IPS DF 4.7 (cell line): ENCODE measurements at regions not wholly inside any gene's neighbourhood (a gene's known extent, or its start where the extent isn't known, plus 50 kb on each side); places are given as distances from the start of the nearest gene placed in this dataset.
"Not testable (repeated sequence)": the region's sequence is repeated elsewhere in the genome, so short reads cannot be mapped to it uniquely, and the experiment has no call there.

Experiments used
- DNase-seq: peaks from one replicate; pipeline ENCODE4 v3.0.0-alpha.2; 2013; ENCODE audit warnings: low spot score; ENCODE audit errors: extremely low read depth

DNA sequence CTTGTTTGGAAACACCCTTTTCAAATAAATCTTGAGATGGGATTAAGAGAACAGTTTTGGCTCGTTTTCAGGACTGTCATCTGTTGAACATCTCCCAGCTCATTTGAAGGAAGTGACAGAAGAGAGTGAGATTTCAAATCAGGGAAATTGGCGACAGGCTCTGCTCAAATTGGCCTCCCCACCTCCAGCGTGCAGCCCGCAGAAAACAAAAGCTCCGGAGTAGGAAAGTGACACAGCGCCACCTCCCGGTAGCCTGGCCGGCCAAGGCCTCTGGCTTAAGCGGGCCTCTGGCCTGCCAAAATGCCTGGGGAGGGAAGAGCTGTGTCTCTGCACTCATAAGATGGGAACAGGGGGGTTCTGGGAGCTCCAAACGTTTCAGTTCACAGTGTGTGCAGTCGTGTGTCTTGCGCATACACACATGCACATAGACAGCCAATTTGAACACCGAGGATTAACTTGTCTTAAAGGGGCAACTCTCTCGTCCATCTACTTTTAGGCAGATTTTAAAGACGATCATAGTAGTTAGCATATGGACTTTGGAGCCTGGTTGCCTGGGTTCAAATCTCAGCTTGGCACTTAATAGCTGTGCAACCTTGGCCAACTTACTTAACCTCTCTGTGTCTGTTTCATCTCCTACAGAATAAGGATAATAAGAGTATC lies 132.7 kb upstream of the RCN1 start:
- DNase-seq, result peak; percentile 56

DNA sequence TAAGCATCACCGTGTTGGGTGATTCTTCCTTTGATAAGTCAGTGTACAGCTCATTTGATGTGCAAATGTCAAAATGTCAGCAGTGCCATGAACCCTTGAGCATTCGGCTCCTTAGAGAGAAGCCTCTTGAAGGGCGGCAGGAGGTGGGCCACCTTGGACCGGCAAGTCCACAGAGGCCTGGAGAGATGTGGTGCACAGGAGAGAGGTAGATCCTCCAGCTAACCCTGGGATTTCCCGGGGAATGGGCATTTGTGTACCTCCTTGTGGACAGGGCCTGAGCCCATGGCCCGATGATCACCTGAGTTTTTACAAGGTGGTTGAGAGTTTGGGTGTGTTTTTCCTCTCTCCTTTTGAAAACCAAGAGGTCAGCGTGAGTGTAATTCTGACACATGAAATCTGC lies 133.2 kb upstream of the RCN1 start:
- DNase-seq, result no peak

DNA sequence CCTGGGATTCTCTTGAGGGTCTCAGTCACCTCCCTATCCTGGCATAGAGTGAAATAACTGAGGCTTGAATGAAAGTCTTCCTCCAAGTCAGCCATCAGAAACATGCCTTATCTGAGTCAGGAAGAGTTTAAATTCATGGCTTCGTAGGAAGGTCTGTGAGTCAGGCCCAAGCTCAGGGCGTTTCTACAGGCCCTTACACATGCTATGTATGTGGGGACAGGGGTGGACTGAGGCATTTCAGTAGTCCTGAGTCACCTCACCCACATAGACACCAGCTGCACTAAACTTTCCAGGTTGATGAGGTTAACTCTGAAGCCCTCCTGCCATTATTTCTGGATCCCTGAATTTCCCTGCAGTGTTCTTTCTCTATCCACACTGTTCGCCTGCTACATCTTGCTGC lies 134.6 kb upstream of the RCN1 start:
- DNase-seq, result no peak

DNA sequence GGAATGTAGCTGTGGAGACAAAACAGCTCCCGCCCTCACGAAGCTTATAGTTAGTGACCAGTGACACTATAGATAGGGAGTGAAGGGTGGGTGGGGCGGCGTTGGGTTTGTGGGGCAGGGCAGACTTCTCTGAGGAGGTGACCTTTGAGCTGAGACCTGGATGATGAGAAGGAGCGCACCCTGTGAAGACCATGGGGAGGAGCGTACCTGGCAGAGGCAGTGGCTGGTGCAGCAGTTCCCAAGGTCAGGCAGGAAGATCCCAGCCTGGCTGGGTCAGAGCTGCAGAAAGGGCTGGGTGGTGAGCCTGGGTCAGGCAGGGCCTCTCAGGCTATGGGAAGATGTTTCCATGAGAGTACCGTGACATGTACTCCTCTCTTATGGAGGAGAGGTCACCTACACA lies 135.0 kb upstream of the RCN1 start:
- no peak for DNase-seq

DNA sequence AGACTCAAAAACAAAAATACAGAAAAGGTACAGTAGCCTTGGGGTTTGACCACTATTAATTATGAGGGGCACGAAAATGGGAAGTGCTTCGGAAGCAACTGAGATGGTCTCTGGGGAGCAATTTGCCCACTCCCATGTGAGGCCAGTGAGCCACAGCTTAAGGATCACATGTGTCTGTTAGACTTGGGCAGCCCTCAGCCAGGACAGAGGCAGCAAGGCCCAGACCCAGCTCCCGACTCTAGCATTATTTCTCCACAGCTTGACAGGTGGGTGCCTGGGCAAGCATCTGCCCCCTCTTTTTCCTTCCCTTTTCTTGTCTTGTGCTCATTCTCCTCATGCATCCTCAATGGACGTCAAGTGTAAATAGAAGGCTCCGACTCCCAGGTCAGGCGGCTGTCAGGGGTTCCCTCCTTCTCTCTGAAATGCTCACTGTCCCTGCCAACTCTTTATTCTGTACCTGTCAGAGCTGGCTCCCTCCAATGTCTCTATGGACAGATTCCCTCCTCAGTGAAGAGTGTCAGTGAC lies 137.0 kb upstream of the RCN1 start:
- DNase-seq, result no peak

DNA sequence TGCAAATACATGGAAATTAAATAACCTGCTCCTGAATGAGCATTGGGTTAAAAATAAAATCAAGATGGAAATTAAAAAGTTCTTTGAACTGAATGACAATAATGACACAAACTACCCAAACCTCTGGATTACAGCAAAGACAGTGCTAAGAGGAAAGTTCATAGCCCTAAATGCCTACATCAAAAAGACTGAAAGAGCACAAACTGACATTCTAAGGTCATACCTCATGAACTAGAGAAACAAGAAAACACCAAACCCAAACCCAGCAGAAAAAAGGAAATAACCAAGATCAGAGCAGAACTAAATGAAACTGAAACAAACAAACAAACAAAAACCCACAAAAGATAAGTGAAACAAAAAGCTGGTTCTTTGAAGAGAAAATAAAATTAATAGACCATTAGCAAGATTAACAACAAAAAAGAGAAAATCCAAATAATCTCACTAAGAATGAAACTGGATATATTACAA lies 138.6 kb upstream of the PAX6 start:
- not testable (repeated sequence) for DNase-seq

DNA sequence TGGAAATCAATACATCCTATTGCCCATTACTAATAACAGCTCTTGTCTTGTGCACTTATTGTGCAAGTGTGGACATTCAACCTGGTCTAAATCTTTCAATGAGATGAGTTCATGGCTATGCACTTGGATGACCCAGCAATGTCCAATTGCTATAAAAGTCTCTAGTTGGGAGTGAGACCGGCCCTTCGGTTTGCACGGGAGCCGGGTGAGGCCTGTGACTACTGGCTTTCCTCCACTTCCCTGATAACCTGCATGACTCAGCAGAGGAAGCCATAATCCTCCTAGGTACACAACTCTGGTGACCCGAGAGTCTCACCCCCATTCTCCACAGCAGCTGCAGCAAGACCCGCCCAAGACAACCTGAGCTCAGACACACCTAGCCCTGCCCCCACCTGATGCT lies 135.9 kb upstream of the PAX6 start:
- no peak for DNase-seq

DNA sequence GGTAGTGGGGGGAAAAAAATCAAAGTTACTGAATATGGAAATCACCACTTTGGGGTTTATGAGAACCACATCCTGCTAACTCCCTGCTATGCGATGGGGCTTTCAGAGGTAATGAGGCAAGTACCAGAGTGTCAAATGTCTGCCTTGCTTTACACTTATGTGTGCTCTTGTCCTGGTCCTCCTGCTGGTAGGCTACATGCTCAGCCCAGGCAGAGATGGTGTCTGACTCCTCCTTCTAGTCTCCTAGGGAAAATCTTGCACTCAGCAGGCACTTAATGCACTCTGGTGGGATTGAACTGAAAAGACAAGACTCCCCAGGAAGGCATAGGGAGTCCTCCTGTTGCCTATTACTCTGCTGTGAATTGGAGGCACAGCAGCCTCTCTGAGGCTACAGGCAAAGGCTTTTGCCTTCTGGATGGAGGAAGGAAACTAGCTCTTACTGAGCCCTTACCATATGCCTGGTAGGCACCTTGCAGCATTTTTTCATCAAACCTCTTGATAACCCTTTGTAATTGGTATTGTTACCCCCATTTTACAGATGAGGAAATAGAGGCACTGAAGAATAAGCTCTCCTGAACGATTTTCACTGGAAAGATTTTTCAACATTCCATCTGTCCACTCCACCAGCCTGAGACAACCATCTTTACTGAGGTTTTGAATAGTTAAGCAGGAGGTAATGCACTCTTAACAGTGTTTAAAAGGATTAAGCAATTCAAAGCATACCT lies 132.1 kb upstream of the PAX6 start:
- DNase-seq, result no peak

DNA sequence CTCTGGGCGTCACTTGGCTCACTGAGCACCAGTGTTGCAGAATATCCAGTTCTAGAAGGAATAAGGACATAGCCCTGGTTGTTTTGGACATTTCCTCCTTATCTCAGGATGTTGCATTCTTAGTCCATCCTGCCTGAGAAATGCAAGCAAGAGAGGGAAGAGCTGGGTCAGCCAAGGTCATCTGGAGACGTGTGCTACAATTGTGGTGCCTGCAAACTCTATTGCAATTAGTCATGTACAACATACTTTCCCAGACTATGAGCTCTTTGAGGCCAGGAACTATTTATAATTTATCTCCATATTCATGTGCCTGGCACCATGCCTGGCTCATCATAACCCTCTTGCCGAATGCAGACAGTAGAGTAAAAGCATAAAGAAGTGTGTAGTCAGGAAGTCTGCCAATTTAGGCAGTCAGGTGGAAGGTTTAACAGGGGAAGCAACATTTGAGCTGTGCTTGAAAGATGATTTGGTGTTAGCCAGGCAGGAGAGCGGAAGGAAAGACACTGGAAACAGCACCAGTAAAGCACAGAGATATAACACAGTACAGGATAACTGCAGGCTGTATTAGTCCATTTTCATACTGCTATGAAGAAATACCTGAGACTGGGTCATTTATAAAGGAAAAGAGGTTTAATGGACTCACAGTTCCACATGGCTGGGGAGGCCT lies 129.4 kb upstream of the PAX6 start:
- DNase-seq, result no peak

DNA sequence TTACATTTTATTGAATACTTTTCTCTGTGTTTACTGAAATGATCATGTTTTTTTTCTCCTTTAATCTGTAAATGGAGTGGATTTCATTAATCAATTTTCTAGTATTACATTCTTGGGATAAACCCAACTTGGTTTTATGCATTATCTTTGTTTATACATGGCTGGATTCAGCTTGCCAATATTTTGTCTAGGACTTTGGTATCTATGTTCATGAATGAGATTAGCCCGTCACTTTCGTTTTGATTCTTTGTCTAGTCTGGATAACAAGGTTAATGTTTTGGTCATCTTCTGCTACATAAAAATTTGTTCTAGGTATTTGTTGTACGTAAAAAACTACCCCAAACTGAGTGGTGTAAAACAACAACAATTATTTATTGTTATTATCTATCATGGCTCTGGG lies 127.9 kb upstream of the PAX6 start:
- DNase-seq, result no peak

DNA sequence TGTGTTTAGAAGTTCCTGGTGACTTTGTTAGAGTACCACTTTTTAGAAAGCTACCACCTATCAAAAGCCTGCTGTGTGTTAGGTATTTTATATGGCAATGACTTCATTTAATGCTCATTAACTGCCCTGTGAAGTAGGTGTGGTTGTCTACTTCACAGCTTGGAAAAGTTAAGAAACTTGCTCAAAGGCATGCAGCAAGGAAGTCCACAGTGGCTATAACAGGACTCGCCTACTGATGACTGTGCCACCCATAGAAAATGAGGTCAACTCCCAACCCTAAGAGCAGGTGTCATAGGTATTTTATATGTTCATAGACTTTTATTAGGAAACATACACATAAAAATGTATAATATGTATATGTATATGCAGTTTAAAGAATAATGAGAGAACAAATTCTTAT lies 125.2 kb upstream of the PAX6 start:
- no peak for DNase-seq

DNA sequence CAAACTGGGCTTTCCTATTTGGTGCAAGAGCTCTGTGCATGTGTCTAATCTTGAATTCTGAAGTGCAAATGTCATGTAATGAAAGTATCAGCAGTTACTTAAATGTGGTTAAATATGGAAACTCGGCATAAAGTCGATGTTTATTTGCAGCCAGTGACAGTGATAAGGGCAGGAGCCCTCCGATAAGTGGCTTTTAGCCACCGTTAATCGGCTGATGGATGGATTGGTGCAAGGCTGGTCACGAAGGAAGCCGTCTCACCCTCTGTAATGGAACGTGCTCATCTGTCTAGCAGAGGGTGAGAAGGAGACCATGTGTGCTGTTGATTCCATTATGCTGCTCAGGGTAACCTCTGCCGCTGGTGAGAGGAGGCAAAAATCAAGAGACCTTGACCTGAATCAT lies 121.8 kb upstream of the PAX6 start:
- DNase-seq, result no peak

DNA sequence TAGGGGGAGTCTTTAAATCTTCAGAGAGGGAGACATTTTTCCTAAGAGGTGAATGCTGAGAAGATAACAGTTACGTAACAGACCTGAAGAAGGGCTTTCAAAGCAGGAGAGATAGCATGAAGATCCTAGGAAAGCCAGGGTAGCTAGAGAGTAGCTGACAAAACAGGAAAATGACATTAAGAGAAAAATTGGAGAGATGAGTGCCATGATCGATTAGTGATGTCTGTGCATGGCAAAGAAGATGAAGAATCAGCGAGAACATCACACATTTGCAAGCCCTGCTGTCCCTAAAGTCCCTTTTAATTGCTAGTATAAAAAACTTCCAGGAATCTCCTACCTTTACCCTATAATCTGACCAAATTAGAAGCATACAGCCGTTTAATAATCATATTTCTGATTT lies 116.9 kb upstream of the PAX6 start:
- DNase-seq, result no peak

DNA sequence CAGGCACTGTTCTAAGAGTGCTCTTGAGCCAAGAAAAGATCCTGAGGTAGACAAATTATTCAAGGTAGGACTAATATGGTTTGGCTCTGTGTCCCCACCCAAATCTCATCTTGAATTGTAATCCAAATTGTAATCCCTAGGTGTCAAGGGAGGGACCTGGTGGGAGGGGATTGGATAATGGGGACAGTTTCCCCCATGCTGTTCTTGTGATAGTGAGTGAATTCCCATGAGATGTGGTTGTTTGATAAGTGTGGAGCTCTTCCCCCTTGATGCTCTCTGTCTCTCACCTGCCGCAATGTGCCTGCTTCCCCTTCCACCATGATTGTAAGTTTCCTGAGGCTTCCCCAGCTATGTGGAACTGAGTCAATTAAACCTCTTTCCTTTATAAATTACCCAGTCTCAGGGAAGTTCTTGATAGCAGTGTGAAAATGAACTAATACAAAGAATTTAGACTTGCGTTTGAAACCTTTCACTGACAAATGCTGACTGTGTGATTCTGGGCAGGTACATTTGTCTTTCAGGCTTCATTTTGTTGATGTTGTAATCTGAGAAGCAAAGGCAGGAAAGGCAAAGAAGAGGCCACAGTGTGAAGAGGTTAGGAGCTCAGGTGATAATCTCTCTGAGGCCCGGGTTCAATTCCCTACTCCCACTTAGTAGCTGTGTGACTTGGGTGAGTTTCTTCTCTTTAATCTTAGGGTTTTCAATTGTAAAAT lies 115.8 kb upstream of the PAX6 start:
- DNase-seq, result no peak

DNA sequence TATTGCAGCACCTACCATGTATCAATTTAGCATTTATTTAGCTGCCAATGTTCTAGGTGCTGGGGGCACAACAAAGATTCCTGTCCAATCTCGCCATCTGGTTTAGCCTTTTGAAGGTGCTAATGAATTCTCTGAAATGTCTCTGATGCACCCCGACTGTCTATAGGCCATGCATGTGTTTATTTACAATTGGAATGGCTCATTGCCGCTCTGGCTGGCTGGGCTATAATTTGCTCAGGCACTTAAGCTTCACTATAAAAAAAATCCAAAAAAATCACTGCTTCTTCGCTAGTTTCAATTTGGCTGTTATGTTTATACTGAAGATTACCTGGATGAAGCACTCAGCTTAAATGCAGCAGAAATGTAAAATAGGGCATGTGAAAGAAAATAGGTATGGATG lies 115.0 kb upstream of the PAX6 start:
- no peak for DNase-seq

DNA sequence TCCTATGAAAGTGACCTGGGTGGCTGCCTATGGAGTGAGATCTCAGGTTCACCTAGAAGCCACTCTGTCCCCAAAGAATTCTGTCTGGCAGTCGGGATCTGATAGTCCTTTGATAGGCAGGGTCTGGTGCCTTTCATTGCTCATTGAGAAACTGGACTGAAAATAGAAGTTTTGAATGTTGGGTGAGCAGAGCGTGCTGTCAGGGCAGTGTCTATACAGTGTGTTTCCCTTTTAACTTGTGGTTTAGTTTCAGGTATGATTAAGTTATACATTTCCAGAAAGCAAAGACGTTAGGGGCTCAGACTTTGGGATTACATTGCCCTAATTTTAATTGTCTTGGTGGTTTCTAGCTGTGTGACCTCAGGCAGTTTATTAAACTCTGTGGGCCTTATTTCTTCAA lies 111.3 kb upstream of the PAX6 start:
- DNase-seq, result no peak

DNA sequence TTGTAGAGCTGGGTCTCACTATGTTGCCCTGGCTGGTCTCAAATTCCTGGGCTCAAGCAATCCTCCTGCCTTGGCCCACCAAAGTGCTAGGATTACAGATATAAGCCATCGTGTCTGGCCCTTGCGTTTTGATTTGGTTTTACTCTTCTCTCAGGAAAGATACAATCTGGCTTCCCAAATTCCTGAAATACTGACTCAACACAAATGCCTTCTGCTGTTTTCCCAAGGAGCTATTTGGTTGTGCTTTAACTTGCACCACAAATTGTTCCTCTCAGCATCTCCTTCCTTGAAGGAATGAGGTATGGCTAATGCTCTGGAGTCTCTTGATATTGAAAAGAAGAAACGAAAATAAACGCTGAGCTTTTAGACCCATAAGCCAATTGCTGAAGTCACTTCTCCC lies 110.0 kb upstream of the PAX6 start:
- no peak for DNase-seq

DNA sequence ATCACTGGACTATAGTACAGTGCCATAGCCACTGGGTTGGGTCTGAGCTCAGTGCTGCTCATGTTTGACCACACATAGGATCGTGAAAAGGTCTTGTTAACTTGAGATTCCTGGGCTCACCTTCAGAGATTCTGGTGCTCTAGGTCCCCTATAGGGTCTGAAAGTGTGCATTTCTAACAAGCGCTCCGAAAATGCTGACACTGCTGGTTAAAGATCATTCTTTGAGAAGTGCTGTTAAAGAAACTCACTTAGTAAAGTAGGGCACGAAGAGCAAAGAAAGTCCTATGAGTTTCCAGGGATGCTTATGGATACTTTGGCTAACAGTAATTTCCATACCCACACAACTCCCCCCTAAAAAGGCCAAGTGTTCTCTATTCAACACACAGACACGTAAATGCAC lies 108.1 kb upstream of the PAX6 start:
- DNase-seq, result no peak

DNA sequence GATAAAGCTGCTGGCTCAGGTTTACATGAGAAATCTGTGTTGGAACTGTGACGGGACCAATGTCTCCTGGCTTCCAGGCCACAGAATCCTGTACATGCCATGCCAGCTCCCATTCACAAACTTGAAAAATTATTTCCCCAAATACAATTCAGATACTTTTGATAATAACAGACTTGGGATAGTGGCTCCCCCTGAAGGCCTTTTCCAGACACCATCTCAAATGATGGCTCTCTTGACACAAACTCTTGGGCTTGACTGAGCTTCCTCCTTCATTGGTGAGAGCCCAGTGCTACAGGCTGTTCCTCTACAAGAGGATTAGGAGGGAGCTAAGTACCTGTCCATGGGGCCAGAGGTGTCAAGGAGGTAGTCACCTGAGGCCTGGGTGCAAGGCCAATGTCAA lies 104.7 kb upstream of the PAX6 start:
- DNase-seq, result no peak

DNA sequence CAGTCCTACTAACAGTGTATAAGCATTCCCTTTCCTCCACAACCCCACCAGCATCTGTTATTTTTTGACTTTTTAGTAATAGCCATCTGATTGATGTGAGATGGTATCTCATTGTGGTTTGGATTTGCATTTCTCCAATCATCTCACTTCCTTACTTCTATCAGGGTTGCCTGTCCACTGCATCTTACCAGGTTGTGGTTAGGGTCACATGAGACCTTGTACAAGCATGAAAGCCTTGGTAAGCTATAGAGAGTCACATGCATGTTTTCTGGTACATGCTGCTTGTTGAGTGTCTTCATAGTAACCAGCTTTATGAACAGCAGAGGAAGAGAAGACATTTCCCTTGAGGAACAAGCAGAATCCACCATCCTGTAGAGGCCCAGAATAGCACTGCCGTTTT lies 102.9 kb upstream of the PAX6 start:
- DNase-seq, result no peak

DNA sequence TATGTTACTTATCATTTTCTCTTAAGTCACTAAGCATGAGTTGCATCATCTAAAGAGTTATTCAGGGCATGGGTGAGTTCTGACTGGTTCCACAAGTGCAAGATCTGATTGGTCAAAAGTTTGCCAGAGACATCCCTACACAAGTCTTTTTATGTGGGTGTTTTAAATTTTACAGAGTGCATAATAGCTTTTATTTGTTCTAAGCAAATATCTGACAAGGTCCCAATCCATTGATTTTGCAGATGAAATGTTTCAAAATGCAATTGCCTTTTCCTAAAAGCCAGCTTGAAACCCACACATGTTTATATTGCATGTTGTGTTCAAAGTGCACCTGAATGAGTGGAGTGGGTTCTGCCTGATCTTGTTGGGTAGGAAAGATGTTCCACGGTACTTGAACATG lies 101.7 kb upstream of the PAX6 start:
- no peak for DNase-seq
